SH-SY5Y (cell line): ENCODE measurements at regions not wholly inside any gene's neighbourhood (a gene's known extent, or its start where the extent isn't known, plus 50 kb on each side); places are given as distances from the start of the nearest gene placed in this dataset.

Experiments used
- GATA2 ChIP-seq: IDR thresholded peaks from 2 replicates; pipeline ENCODE4 v1.6.1; 2011; ENCODE audit warnings: mild to moderate bottlenecking, low read depth, low read length
- GATA3 ChIP-seq: IDR thresholded peaks from 2 replicates; pipeline ENCODE4 v1.6.1; 2011; ENCODE audit warnings: low read depth, mild to moderate bottlenecking, low read length, moderate library complexity

DNA sequence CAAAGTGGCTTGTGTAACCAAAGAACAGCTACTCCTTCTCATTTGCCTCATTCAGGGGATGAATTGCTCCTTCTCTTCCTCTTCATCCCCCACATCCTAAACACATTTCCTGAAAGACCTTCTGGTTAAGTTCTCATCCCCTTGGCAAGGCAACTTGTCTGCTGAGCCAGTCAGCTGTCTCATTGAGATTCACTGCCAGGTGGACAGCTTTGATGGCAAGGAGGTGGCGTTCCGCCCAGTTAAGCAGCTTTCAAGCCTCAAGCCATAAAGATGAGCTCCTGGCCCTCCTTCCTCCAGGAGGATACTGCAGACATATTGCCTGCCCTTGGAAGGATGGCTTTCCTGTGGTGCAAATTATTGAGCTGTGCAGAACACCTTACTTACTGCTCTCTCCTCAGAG is 448.6 kb upstream of the MPDZ start:
- no peak for TF ChIP-seq GATA2
- TF ChIP-seq GATA3 = no peak
